Activated gamma-delta T cell treated with Interleukin-2 at 50 U/mL for 16 hours (primary cell): ENCODE measurements at regions not wholly inside any gene's neighbourhood (a gene's known extent, or its start where the extent isn't known, plus 50 kb on each side); places are given as distances from the start of the nearest gene placed in this dataset.
"Not testable (repeated sequence)": the region's sequence is repeated elsewhere in the genome, so short reads cannot be mapped to it uniquely, and the experiment has no call there.

Experiments used
- DNase-seq: peaks from one replicate; pipeline ENCODE4 v3.0.0-alpha.2; 2020

GRCh38 chr22:48630848-48631247 lies 1196.8 kb downstream of the BRD1 start:
- DNase-seq, result no peak

GRCh38 chr22:48630433-48630754 lies 1197.3 kb downstream of the BRD1 start:
- no peak for DNase-seq

- DNase-seq, result no peak
These were observed 1197.8 kb downstream of the BRD1 start for GRCh38 chr22:48629631-48630432.

GRCh38 chr22:48628891-48629543 lies 1198.7 kb downstream of the BRD1 start:
- DNase-seq, result no peak

- no peak for DNase-seq
These were observed 1199.7 kb downstream of the BRD1 start for GRCh38 chr22:48627966-48628365.

- no peak for DNase-seq
These were observed 1200.5 kb downstream of the BRD1 start for GRCh38 chr22:48627203-48627602.

GRCh38 chr22:48624401-48624800 lies 1203.3 kb downstream of the BRD1 start:
- DNase-seq, result no peak

GRCh38 chr22:48622891-48623545 lies 1204.7 kb downstream of the BRD1 start:
- DNase-seq, result no peak

GRCh38 chr22:48621085-48621484 lies 1206.6 kb downstream of the BRD1 start:
- no peak for DNase-seq

GRCh38 chr22:48620460-48620859 lies 1207.2 kb downstream of the BRD1 start:
- not testable (repeated sequence) for DNase-seq

- no peak for DNase-seq
These were observed 1208.0 kb downstream of the BRD1 start for GRCh38 chr22:48619721-48620120.

- no peak for DNase-seq
These were observed 1209.3 kb downstream of the BRD1 start for GRCh38 chr22:48618326-48618725.

GRCh38 chr22:48616656-48617055 lies 1211.0 kb downstream of the BRD1 start:
- no peak for DNase-seq

- DNase-seq, result no peak
These were observed 1212.3 kb downstream of the BRD1 start for GRCh38 chr22:48615171-48616008.

GRCh38 chr22:48613566-48614200 lies 1214.0 kb downstream of the BRD1 start:
- no peak for DNase-seq

- DNase-seq, result no peak
These were observed 1215.3 kb downstream of the BRD1 start for GRCh38 chr22:48612077-48612995.

GRCh38 chr22:48609279-48609865 lies 1218.3 kb downstream of the BRD1 start:
- DNase-seq, result no peak

- DNase-seq, result no peak
These were observed 1219.6 kb downstream of the BRD1 start for GRCh38 chr22:48607901-48608662.

- DNase-seq, result no peak
These were observed 1220.9 kb downstream of the BRD1 start for GRCh38 chr22:48606684-48607307.
